NCI-H187 treated with DMSO at 0.1 percent for 48 hours (cell line): ENCODE measurements at regions not wholly inside any gene's neighbourhood (a gene's known extent, or its start where the extent isn't known, plus 50 kb on each side); places are given as distances from the start of the nearest gene placed in this dataset.

Source experiments
- DNase-seq: peaks from one replicate; lab custom pipeline; 2025; lab: John Stamatoyannopoulos, UW

GRCh38 chr20:56925082-56925830, 296.1 kb downstream of the TFAP2C start:
- DNase-seq, result no peak

DNA sequence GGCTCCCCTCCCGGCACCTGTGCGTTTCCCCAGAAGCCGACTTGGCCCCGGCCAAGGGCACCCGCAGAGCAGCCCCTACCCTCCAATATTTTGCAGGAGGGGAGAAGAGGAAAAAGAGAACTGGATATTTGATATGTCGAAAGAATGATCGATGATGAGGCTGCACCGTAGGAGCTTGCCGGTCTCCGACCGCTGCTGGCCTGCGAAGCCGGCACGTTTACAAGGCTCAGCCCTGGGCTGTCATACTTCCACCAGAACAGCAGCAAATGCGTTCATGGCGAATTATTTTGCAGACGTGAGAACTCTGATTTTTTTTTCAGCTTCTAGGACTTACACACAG, 296.7 kb downstream of the TFAP2C start:
- DNase-seq, result no peak

- DNase-seq, result no peak
These were observed 297.4 kb downstream of the TFAP2C start for GRCh38 chr20:56926501-56926900.

DNA sequence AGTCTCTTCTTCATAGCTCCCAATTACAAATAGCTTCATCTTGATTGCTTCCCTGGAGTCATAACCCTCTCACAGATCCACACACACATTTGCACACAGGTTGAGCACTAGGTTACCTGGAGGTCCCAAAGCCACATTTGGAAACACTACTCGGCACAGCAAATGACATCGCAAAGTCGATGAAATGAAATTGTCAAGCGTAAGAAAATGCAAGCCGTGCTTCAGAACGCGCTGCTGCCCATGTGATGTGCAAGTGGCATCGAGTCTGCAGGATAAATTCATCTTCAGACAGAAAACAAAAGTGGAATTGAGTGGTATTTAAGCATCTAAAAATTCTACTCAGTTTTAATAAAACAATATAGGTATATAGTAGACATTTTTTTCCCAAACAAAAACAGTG, 298.0 kb downstream of the TFAP2C start:
- DNase-seq, result no peak

- DNase-seq, result no peak
These were observed 298.9 kb downstream of the TFAP2C start for GRCh38 chr20:56928007-56928406.

DNA sequence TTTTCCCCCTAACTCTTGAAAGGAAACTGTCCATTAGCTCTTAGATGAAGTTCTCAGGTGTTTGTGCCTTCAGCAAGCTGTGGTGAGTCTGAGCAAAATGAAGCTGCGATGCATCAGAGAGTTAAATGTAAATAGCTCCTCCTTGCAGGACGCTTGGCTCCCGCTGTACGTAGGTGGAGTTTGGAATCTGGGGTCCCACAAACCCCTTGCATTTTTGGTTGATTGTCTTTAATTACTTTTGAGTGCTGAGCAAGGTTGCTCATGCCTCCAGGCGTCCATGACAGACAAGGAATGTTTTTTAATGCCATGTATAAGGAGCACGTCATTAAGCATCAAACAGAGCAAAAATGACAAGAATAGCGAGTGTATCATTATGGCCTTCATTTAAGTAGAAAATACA, 300.5 kb downstream of the TFAP2C start:
- DNase-seq, result no peak

GRCh38 chr20:56930876-56931275, 301.8 kb downstream of the TFAP2C start:
- DNase-seq, result no peak

- no peak for DNase-seq
These were observed 303.6 kb downstream of the TFAP2C start for GRCh38 chr20:56932575-56933330.

DNA sequence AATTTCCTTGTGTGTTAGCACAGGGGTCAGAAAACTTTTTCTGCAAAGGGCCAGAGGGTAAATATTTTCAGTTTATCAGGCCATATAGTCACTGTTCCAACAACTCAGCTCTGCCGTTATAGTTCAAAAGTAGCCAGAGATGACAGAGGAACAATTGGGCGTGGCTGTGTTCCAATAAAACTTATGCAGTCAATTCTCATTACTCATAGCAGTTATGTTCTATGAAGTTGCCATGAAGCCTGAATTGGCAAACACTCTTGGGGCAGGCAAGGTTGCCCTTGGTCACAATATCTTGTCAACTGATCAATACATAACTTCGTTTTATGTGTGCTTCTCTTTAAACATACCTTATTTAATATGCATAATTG, 304.2 kb downstream of the TFAP2C start:
- DNase-seq, result no peak

- DNase-seq, result no peak
These were observed 305.8 kb downstream of the TFAP2C start for GRCh38 chr20:56934888-56935287.

- DNase-seq, result no peak
These were observed 311.4 kb downstream of the TFAP2C start for GRCh38 chr20:56940466-56940865.

DNA sequence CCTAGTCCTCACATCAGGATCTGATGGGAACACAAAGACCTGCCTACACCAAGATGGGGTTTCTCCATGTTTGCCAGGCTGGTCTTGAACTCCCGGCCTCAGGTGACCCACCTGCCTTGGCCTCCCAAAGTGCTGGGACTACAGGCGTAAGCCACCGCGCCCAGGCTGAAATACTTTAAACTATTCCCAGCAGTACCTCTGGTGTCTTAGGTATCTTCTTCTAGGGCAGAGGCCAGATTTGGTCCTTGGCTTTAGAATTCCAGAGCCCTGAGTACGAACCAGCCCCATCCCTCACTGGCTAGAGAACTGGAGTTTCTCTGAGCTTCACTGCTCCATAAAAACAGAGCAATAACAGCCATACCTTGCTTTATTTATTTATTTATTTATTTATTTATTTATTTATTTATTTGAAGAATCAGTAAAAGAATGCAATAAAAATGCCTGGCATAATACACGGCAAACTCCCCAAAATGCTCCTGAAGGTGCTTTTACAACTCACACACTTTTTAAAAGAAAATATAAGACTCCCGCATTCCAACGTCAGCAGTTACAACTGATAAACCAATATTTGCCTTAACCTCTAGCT, 312.1 kb downstream of the TFAP2C start:
- no peak for DNase-seq

- no peak for DNase-seq
These were observed 315.1 kb downstream of the TFAP2C start for GRCh38 chr20:56943946-56944945.

- DNase-seq, result no peak
These were observed 316.0 kb downstream of the TFAP2C start for GRCh38 chr20:56945057-56945456.

GRCh38 chr20:56945901-56946300, 316.8 kb downstream of the TFAP2C start:
- no peak for DNase-seq

GRCh38 chr20:56949318-56949717, 317.1 kb downstream of the BMP7 start:
- DNase-seq, result no peak

DNA sequence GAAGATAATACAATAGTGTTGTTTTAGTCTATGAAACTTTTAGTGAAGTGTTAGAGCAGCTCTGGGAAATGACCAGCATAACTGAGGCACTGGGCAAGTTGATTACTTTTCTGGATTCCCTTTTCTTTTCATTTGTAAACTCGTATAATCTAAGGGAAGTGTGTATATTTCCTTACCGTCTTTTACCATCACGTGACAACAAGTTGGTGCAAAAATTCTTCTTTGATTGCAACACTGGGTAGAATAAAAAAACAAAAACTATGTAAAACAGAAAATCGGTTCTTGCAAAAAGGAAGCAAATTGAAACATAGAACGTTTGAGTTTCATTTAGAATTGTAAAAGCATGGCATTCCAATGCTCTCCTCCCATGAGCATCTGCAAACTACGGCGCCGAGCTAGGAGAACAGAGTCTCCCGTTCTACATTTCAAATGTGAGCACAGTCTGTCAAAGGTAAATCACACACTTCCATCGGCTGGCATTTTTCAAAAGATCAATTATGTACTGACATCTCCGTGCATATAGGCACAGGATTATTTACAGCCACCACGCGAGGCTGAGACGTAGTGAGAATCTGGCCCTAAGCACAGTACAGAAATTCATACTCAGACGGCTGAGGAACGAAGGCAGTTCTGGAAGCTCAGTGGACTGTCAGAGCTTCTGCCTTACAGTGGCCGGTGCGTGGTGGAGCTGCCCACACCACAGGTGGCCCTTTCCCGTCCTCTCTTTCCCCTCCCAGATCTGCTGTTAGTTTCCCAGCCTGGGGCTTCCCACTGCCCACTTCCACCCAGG, 314.0 kb downstream of the BMP7 start:
- no peak for DNase-seq

GRCh38 chr20:56953048-56953586, 313.3 kb downstream of the BMP7 start:
- DNase-seq, result peak; percentile 13

DNA sequence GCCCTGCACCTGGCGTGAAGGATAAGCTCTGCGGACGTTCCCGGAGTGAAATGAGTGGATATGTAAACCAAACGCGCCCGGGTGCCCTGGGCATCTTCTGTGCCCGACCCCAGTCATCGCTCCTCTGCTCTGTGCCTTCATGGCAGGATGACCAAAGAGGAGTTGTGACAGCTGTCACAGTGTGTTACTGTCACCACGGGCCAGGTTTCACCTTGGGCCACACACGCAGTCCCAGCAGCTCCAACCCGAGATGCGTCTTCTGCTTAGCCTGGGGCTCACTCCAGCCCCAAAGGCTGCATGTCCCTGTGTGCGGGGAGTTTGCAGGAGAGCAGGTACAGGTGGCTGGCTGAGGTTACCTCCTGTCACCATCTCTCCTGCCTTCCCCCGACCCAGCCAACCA, 311.6 kb downstream of the BMP7 start:
- no peak for DNase-seq

GRCh38 chr20:56955680-56956079, 310.8 kb downstream of the BMP7 start:
- DNase-seq, result no peak

- DNase-seq, result no peak
These were observed 309.9 kb downstream of the BMP7 start for GRCh38 chr20:56956534-56956933.
